SK-N-MC (cell line): ENCODE measurements at regions not wholly inside any gene's neighbourhood (a gene's known extent, or its start where the extent isn't known, plus 50 kb on each side); places are given as distances from the start of the nearest gene placed in this dataset.

Experiments used
- DNase-seq: peaks from one replicate; pipeline ENCODE4 v3.0.0-alpha.2; 2011; ENCODE audit warnings: low read depth, low spot score
- H3K27ac ChIP-seq: fragments of 200-600 bp; sonication (generic); 2 replicates; pipeline ENCODE4 v1.5.1; 2016; ENCODE audit warnings: mixed run types
- H3K36me3 ChIP-seq: fragments of 200-600 bp; sonication (generic); 2 replicates; pipeline ENCODE4 v1.6.1; 2017; ENCODE audit warnings: antibody characterized with exemption, low read length, mixed read lengths; ENCODE audit not compliant: insufficient read depth
- H3K4me3 ChIP-seq: fragments of 200-600 bp; sonication (generic); 2 replicates; pipeline ENCODE4 v1.5.1; 2016
- H3K9ac ChIP-seq: fragments of 200-600 bp; sonication (generic); 2 replicates; pipeline ENCODE4 v1.8.0; 2017; ENCODE audit warnings: mixed run types, mixed read lengths; ENCODE audit not compliant: insufficient read length
- H3K9me3 ChIP-seq: fragments of 200-600 bp; sonication (generic); 2 replicates; pipeline ENCODE4 v1.6.1; 2017; ENCODE audit warnings: low read depth, mild to moderate bottlenecking, antibody characterized with exemption, low read length, moderate library complexity, mixed read lengths
- EZH2 ChIP-seq: fragments of 200-600 bp; sonication (generic); IDR thresholded peaks from one replicate; pipeline ENCODE4 v1.6.1; 2017; ENCODE audit warnings: antibody characterized with exemption
- FOXP2 ChIP-seq: optimal IDR thresholded peaks from 2 replicates; pipeline ENCODE3; 2011; ENCODE audit warnings: mild to moderate bottlenecking, moderate library complexity; ENCODE audit not compliant: insufficient read depth; ENCODE audit errors: extremely low read length, control extremely low read depth
- POLR2AphosphoS5 ChIP-seq: IDR thresholded peaks from 2 replicates; pipeline ENCODE4 v1.6.1; 2012; ENCODE audit warnings: mild to moderate bottlenecking, low read depth, low read length, borderline replicate concordance

DNA sequence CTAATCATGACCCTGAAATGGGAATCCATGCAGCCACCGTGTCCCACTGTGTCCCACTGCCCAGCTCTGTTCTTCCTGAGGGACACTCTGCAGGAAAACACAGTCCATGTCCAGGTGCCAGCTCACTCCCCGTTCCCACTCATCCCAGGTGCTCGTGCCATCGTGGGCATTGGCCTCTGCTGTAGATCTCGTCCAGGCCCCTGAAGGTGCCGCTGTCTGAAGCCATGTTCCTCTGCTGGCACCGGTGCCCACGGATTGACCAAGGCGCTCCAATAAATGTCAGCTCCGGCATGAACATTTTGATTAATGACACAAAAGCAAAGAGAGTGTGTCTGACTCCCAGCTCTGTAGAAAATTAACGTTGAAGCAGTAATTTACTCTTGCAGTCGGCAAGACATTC is 280.1 kb upstream of the SALL3 start:
- TF ChIP-seq EZH2 = no peak
- no peak for TF ChIP-seq FOXP2
- no peak for TF ChIP-seq POLR2AphosphoS5
- no peak overlapping the region for H3K27ac ChIP-seq
- no peaks in the 10 kb centered on the region for H3K36me3 ChIP-seq
- no peak for DNase-seq
- H3K4me3 ChIP-seq = no peak overlapping the region
- no peak overlapping the region for H3K9ac ChIP-seq
- no peaks in the 10 kb centered on the region for H3K9me3 ChIP-seq

DNA sequence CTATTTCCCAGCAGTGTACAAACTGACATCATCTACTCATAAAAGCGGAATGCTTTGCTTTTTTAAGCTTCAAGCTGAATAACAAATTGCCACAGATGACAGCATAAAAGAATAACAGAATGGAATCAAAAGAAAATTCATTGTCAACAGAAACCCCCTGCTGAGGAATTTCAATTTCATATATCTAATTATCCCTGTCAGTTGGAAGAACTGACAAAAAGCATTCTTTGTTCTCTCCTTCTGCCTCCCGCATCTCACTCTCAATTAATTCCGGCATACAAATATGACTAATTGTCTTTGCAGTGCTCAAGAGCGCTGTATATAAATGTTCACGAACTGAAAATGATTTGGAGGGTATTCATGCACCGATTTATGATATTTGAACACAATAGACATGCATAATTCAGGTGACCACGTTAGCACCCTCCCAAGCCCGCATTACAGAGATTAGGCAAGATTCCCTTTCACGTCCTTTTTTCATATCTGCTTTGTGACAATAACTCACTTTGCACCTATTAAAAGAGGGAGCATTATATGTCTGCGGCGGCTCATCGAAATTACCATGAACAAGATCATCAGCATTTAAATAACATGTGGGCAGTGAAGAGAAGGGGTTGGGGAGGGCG is 277.7 kb upstream of the SALL3 start:
- Histone ChIP-seq H3K36me3 (no peaks in the 10 kb centered on the region), H3K9ac (no peak overlapping the region), H3K4me3 (no peak overlapping the region), H3K9me3 (no peaks in the 10 kb centered on the region), H3K27ac (no peak overlapping the region)
- no peak for TF ChIP-seq POLR2AphosphoS5
- TF ChIP-seq EZH2 = peak; percentile 61
- no peak for DNase-seq

DNA sequence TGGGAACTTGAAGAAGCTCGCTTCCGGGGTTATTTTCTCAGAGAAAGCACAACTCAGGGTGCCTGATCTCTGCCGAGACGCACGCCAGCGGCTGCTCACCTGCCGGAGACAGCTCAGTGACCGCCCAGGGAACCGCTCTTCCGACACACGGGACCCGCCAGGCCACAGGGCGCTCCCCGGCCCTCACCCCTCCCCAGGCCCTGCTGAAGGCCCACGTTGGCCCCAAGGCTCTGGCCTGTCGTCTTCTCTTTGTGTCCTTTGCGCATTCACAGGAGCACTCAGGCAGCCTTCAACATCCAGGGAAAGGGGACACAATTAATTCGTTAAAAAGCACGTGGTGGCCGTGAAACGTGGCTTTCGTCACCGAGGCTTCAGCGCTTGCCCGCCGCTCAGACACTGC is 276.3 kb upstream of the SALL3 start:
- H3K9me3 ChIP-seq = no peaks in the 10 kb centered on the region
- no peak overlapping the region for H3K27ac ChIP-seq
- no peak overlapping the region for H3K9ac ChIP-seq
- no peaks in the 10 kb centered on the region for H3K36me3 ChIP-seq
- no peak for DNase-seq
- no peak overlapping the region for H3K4me3 ChIP-seq
- TF ChIP-seq FOXP2 (no peak), EZH2 (no peak), POLR2AphosphoS5 (no peak)

DNA sequence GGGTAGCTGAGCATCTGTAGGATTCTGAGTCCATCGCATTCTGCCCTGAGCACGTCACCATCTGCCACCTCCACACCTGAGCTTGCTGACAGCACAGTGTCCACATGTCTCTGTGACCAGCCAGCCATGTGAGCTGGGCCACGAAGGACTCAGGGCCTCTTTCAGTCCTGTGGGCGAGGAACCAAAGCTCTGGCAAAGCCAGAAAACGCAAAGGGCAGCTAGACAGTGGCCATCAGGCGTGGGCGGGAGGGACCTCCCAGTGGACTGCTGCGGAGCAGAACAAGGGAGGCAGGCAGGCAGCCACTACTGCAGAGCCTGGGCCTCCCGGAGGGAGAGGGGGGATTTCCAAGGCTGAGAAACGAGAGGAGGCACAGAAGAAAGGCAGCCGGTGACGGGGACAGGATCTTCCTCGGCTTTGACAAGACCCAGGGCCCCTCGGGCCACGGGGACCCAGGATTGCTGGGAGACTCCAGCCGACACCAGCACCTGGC is 274.6 kb upstream of the SALL3 start:
- Histone ChIP-seq H3K4me3 (no peak overlapping the region), H3K9ac (no peak overlapping the region), H3K36me3 (no peaks in the 10 kb centered on the region), H3K9me3 (no peaks in the 10 kb centered on the region), H3K27ac (no peak overlapping the region)
- no peak for DNase-seq
- TF ChIP-seq POLR2AphosphoS5 = no peak
- TF ChIP-seq EZH2 = no peak
- TF ChIP-seq FOXP2 = no peak

GRCh38 chr18:78709261-78709809 is 270.3 kb upstream of the SALL3 start:
- H3K9me3 ChIP-seq = no peaks in the 10 kb centered on the region
- no peak for DNase-seq
- H3K27ac ChIP-seq = no peak overlapping the region
- H3K36me3 ChIP-seq = no peaks in the 10 kb centered on the region
- no peak overlapping the region for H3K4me3 ChIP-seq
- TF ChIP-seq POLR2AphosphoS5 (no peak), FOXP2 (no peak), EZH2 (no peak)
- no peak overlapping the region for H3K9ac ChIP-seq

DNA sequence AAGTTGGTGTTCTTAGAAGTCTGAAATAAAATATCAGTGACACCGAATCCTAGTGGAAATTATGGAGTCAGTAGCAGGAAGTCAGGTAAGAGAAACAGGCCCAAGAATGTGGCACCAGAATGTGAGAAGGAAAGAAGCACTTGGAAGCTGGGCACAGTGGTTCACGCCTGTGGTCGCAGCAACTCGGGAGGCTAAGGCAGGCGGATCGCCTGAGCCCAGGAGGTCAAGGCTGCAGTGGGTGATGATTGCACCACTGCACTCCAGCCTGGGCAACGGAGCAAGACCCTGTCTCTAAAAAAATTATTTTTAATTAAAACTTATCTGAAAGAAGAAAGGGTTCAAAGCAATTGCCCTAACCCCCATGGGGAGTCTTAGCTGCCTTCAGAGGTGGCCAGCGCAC is 268.3 kb upstream of the SALL3 start:
- no peak for TF ChIP-seq POLR2AphosphoS5
- no peak for TF ChIP-seq FOXP2
- TF ChIP-seq EZH2 = no peak
- Histone ChIP-seq H3K4me3 (no peak overlapping the region), H3K9ac (no peak overlapping the region), H3K27ac (no peak overlapping the region), H3K9me3 (no peaks in the 10 kb centered on the region), H3K36me3 (no peaks in the 10 kb centered on the region)
- no peak for DNase-seq

DNA sequence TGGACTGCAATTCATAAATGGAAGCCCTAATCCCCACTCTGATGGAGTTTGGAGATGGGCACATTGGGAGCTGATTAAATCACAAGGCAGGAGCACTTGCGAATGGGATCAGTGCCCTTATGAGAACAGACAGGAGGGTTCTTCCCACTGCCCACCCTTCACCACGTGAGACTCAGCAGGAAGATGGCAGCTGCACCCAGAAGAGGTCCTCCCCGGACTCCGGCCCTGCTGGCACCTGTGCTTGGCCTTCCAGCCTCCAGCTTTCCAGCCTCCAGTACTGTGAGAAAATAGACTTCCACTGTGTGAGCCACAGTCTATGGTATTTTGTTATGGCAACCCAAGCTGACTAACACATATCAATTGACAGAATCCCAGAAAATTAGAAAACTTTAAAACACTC is 267.6 kb upstream of the SALL3 start:
- DNase-seq = no peak
- no peak overlapping the region for H3K27ac ChIP-seq

DNA sequence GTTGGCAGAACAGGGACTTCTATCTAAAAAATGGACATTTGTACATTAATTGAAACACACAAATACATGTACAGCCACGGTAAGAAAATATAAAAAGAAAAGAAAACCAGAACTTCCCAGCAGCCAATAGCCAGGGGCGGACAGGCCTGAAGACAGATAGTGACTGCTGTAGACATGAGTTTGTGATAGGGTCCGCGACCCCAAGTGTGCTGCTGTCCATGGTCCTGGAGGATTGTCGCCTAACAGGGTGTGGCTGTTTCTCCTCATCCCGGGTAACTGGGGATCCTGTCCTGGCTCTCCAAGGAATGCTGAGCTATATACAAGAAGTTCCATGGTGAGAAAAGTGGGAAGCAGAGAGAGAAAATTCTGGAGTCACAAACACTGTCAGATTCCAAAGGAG is 266.5 kb upstream of the SALL3 start:
- H3K9ac ChIP-seq = no peak overlapping the region
- no peaks in the 10 kb centered on the region for H3K36me3 ChIP-seq
- no peaks in the 10 kb centered on the region for H3K9me3 ChIP-seq
- DNase-seq = no peak
- no peak overlapping the region for H3K27ac ChIP-seq
- H3K4me3 ChIP-seq = no peak overlapping the region
- no peak for TF ChIP-seq POLR2AphosphoS5
- TF ChIP-seq FOXP2 = no peak
- no peak for TF ChIP-seq EZH2

More for the DNA sequence above, 267.6 kb upstream of the SALL3 start:
- no peak overlapping the region for H3K4me3 ChIP-seq
- no peak for TF ChIP-seq EZH2
- TF ChIP-seq FOXP2 = no peak
- no peak for TF ChIP-seq POLR2AphosphoS5
- H3K36me3 ChIP-seq = no peaks in the 10 kb centered on the region
- no peak overlapping the region for H3K9ac ChIP-seq
- no peaks in the 10 kb centered on the region for H3K9me3 ChIP-seq

- no peak for TF ChIP-seq EZH2
- TF ChIP-seq FOXP2 = no peak
- no peak for TF ChIP-seq POLR2AphosphoS5
- Histone ChIP-seq H3K9me3 (no peaks in the 10 kb centered on the region), H3K9ac (no peak overlapping the region), H3K27ac (no peak overlapping the region), H3K4me3 (no peak overlapping the region), H3K36me3 (no peaks in the 10 kb centered on the region)
- DNase-seq = no peak
Observed at GRCh38 chr18:78713726-78714125, 265.9 kb upstream of the SALL3 start.
